ENCODE measurements at regions not wholly inside any gene's neighbourhood (a gene's known extent, or its start where the extent isn't known, plus 50 kb on each side); places are given as distances from the start of the nearest gene placed in this dataset.

DNA sequence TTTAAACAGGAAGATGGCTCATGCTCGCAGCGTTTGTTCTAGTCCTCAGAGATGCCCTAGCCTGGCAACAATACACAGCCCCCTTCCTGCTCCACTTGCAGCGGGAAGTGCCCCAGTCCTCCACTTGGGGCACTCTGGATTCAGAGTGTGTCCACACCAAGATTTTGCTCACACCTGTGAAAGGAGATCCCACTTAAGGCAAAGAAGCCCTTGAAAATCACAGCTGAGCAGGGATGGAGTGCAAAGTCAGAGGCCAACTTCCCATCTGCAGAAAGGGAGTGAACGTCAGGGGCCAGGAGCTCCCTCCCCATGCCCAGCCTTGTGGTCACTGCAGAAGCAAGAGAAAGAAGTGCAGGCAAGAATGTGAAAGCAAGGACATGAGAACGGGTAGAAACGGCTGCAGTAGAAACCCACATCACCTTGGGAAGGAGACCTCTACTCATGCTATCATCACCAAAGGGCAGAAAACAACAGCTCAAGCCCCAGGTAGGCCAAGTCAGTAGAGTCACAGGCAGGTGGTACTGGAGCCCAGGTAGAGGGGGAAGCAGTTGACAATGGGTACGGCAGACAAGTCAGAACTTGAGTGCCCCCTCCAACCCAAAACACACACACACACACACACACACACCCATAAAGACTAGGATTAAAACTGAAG lies 157.4 kb downstream of the BUD13 start:
- TF ChIP-seq ZNF713 (CRISPR knock-in tag; IDR thresholded peaks at IDR 0.05) (no peak), MED1 (CRISPR knock-in tag; IDR thresholded peaks at IDR 0.05) (no peak), ATF1 (CRISPR knock-in tag; IDR thresholded peaks at IDR 0.05) (no peak), RFX5 (IDR thresholded peaks at IDR 0.05; ENCODE audit: low read depth, low read length) (no peak), DNMT3B (CRISPR knock-in tag; conservative IDR thresholded peaks at IDR 0.05) (no peak), ZFP90 (CRISPR knock-in tag; IDR thresholded peaks at IDR 0.05; ENCODE audit: borderline replicate concordance) (no peak), CBX5 (CRISPR knock-in tag; IDR thresholded peaks at IDR 0.05; ENCODE audit: borderline replicate concordance) (no peak), SRF (IDR thresholded peaks at IDR 0.05; ENCODE audit: low read depth, low read length) (no peak), ZNF878 (CRISPR knock-in tag; IDR thresholded peaks at IDR 0.05) (no peak), RNF219 (CRISPR knock-in tag; IDR thresholded peaks at IDR 0.05) (no peak), ZNF75D (CRISPR knock-in tag; IDR thresholded peaks at IDR 0.05; ENCODE audit: borderline replicate concordance) (no peak), PATZ1 (CRISPR knock-in tag; IDR thresholded peaks at IDR 0.05) (no peak)
- TF ChIP-seq, protein P1, sequence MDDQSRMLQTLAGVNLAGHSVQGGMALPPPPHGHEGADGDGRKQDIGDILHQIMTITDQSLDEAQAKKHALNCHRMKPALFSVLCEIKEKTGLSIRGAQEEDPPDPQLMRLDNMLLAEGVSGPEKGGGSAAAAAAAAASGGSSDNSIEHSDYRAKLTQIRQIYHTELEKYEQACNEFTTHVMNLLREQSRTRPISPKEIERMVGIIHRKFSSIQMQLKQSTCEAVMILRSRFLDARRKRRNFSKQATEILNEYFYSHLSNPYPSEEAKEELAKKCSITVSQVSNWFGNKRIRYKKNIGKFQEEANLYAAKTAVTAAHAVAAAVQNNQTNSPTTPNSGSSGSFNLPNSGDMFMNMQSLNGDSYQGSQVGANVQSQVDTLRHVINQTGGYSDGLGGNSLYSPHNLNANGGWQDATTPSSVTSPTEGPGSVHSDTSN (CRISPR knock-in tag; IDR thresholded peaks at IDR 0.05; ENCODE audit: borderline replicate concordance), result no peak
- TF ChIP-seq, protein P2, sequence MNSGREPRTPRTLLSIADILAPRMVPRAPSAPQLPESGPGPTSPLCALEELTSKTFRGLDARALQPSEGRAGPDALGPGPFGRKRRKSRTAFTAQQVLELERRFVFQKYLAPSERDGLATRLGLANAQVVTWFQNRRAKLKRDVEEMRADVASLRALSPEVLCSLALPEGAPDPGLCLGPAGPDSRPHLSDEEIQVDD (CRISPR knock-in tag; IDR thresholded peaks at IDR 0.05; ENCODE audit: borderline replicate concordance), result no peak

Data from HepG2 (cell line).